ENCODE measurements at regions not wholly inside any gene's neighbourhood (a gene's known extent, or its start where the extent isn't known, plus 50 kb on each side); places are given as distances from the start of the nearest gene placed in this dataset.

DNA sequence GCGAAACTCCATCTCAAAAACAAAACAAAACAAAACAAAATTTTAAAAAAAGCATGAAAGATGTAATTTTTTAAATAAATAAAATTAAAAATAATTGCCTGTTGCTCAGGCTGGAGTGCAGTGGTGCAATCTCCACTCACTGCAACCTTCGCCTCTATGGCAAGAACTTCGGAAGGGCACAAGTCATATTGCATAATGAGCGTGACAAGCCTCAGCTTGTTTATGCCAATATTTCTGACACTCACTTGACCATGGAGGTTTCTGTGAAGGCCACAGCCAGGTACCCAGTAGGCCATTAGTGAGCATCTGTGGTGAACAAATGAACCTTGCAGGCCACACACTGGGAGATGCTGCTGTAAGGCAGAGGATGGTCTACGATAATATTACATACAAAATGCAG lies 106.1 kb upstream of the KMT2C start:
- TF ChIP-seq, protein P1, sequence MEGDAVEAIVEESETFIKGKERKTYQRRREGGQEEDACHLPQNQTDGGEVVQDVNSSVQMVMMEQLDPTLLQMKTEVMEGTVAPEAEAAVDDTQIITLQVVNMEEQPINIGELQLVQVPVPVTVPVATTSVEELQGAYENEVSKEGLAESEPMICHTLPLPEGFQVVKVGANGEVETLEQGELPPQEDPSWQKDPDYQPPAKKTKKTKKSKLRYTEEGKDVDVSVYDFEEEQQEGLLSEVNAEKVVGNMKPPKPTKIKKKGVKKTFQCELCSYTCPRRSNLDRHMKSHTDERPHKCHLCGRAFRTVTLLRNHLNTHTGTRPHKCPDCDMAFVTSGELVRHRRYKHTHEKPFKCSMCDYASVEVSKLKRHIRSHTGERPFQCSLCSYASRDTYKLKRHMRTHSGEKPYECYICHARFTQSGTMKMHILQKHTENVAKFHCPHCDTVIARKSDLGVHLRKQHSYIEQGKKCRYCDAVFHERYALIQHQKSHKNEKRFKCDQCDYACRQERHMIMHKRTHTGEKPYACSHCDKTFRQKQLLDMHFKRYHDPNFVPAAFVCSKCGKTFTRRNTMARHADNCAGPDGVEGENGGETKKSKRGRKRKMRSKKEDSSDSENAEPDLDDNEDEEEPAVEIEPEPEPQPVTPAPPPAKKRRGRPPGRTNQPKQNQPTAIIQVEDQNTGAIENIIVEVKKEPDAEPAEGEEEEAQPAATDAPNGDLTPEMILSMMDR (IDR thresholded peaks at IDR 0.05; ENCODE audit: insufficient read depth, low read depth, low read length) = no peak
- no peak for TF ChIP-seq EZH2 (IDR thresholded peaks at IDR 0.05; ENCODE audit: insufficient read depth, low read length)
